Urothelium cell line (cell line): ENCODE measurements at regions not wholly inside any gene's neighbourhood (a gene's known extent, or its start where the extent isn't known, plus 50 kb on each side); places are given as distances from the start of the nearest gene placed in this dataset.

Source experiments
- DNase-seq: peaks from one replicate; pipeline ENCODE4 v3.0.0; 2011; ENCODE audit warnings: low spot score, mixed read lengths
- FAIRE-seq: peaks from 2 replicates; lab custom pipeline; 2011; peaks lifted over from hg19 to GRCh38; lab: Jason Lieb, UNC

DNA sequence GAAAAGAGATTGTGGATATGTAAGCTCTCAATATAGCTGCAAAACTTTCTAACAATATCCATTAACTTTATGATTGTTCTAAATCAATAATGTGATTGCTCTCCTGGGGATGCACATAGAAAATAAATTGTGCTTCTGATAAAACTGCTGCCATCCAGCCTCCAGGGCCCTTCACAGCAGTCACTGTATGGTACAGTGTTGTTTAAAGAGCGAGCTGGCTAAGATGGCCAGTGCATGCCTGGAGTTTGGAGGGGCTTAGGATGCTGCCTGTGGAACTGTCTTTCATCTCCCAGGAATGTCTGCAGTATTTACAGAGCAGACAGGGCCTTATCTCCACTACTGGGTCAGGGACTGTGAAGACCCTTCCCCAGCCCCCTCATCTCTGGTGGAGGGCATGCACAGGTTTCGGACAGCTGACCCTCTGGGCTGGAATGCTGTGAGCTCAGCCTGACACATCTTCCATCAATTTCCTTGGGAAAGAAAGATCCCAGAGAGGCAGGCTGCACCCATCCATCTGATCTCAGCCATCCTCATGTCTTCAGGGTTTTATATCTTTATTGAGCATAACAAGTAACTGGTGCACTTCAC is 137.0 kb downstream of the PLPP3 start:
- no peak for DNase-seq
- no peak for FAIRE-seq

DNA sequence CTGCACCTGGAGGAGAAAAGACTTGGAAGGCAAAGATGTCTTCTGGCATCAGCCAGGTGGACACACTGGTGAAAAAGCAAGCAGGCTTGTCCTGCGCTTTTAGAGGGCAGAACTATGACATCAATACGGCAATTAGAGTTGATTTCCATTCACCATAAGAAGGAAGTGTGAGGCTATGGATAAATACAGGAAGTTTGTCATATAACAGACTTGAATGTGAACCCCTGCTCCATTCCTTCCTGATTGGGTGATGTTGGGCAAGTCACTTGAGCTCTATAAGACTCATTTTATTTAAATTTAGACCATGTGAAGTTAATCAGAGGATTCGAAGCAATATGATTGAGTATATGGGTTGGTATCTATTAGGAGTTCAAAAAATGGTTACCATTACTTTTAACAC is 137.8 kb downstream of the PLPP3 start:
- DNase-seq (no peak), FAIRE-seq (no peak)

DNA sequence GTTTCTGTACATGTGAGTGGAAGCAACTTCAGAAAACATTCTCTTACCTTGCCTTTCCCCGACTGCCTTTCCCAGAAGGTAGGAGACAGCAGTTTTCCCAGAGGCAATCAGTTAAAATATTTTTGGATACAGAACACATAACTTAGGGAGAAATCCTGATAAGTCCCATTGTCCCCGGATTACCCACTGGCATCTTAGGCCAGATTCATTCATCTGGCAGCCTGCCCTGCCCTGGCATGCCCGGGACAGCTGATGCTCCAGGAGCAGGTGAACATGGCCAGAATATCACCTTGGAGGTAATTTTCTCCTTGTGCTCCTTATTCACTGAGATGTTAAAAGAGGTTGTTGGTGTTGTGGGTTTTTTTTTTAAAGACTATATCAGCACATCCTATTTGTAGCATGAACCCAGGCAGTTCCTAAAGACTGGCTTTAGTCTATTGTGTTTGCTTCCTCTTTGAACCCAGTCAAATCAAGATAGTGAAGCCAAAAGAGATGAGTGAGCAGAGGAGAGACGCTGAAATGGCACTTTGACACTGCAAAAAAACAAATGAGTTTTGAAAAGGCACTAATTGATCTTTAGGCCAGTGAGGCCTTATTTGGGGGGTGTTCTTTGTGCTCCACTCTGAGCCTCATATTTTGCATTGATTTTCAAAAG is 139.6 kb downstream of the PLPP3 start:
- no peak for DNase-seq
- no peak for FAIRE-seq

DNA sequence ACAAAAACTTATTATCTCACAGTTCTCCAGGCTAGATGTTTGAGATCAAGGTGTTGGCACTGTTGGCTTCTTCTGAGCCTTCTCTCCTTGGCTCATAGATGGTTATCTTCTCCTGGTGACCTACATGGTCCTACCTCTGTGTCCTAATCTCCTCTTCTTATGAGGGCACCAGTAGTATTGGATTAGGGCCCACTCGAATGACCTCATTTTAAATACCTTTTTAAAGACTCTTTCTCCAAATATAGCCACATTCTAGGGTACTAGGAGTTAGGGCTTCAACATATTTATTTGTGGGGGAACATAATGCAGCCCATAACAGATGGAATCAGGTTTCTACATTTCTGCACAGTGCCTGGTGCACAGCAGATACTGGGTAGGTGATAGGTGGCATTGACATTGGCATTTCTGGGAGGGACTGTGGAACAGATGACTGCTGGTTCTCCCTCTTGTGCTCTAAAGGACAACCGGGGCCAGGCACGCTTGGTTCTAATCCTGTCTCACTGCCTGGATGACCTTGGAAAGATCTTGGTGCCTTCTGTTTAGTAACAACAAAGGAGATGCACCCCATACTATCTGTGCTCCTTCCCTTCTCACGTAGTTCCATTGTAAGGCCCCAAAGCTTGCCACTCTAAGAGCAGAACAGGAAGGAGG is 140.3 kb downstream of the PLPP3 start:
- FAIRE-seq (no peak), DNase-seq (no peak)

DNA sequence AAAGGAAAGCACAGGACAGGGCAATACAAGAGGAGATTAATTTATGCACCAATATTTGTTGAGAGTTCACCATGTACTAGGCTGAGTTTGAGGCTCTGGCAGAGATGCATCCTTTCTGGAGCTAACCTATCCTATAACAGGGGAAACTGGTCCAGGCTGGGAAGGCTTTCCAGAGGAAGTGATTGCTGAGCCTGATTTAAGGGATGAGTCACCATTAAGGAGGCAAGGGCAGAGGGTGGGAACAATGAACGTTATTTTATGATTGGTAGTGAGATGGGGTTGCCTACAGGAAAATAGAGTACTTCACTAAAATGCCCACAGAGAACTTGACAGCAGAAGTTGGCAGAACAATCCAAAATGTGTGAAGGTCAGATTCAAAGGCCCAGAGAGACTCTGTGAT is 141.4 kb downstream of the PLPP3 start:
- FAIRE-seq = no peak

DNA sequence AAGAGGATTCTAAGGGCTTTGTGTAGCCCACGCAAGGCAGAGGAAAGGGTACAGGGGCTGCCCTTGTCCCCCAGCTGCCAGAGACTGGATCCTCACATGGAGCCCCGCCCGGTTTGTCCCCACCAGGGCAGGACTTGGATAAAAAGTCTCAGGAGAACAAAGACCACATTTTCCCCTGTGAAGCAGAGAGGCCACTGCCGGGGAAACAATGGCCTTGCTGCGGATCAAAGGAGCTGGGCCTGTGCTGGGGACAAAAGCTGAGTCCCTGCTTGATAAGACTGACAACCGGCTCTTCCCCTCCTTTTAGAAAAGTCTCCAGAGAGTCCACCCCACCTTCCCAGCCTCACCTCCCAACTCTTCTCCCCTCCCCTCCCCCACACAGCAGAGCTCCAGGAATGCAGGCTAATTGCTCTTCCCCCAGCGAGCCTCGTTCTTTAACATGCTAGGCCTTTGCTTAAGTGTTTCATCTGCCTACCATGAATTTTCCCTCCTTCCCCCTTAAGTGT is 142.4 kb downstream of the PLPP3 start:
- no peak for FAIRE-seq
- DNase-seq = no peak

More for the DNA sequence above, 141.4 kb downstream of the PLPP3 start:
- DNase-seq = peak; percentile 27

DNA sequence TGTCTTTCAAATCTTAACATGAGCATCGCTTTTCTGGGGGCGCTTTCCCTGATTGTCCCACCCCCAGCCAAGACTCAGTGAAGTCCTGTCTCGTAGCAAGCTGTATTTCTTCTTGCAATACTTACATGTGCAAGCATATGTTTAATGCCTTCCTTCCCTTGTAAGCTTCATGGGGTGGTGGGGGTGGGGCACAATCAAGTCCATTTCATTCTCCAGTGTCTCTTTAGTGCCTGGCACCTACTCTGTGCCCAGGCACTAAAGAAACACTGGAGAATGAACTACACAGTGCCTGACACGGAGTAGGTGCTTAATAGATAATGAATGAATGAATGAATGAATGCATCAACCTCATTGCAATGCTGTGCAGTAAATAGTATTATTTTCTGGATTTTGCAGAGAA is 143.1 kb downstream of the PLPP3 start:
- FAIRE-seq (no peak), DNase-seq (no peak)

DNA sequence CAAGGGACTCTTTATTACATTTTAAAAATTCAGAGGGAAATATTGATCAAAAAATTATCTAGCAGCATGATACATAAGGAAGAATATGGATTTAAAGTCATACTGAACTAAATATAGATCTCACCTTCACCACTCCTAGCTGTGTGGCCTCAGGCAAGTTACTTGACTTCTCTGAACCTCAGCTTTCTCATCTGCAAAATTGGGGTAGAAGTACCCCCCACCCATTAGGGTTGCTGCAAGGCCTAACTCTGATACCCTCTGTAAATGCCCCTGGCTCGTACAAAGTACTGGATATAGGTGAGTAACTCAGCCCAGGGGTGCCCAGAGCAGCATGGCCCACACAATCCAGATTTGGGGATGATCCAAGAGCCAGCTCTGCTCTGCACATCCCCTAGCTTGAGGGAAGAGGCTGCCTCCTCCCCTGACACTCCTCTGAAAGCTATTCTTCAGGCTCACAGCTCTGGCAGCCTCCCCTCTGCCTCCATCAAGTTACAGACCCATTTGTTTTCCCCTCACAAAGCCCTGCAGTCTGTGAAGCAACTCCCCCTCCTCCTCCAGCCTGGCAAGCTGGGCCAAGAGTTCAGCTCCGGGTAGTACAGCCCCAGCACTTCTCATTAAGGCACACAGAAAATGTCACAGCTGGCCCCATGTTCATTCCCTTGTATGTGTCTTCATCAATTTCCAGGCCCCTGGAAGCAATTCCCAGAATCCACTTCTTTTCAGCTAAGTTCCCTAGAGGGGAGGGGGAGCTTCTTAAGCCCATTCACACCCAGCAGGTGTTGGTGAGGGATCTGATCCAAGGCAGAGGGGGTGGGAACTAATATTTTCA is 143.7 kb downstream of the PLPP3 start:
- FAIRE-seq (no peak), DNase-seq (no peak)

DNA sequence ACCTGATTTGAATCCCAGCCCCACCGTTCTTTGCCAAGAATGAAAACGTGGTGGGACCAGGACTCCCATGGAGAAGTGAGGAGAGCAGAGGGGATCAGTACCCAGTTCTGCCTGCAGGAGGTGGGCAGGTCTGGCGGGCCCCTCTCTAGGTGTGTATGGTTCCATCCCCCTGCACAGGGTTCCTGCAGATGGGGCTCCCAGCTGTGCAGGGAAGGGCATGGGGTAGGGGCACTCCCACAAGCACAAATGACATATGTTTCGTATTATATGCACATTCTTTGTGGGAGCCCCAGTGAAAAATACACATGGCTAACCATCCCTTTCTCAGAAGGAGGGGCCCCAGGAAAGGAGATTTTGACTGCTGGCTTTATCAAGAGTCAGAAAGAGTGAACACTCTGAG is 144.6 kb downstream of the PLPP3 start:
- no peak for DNase-seq
- no peak for FAIRE-seq

DNA sequence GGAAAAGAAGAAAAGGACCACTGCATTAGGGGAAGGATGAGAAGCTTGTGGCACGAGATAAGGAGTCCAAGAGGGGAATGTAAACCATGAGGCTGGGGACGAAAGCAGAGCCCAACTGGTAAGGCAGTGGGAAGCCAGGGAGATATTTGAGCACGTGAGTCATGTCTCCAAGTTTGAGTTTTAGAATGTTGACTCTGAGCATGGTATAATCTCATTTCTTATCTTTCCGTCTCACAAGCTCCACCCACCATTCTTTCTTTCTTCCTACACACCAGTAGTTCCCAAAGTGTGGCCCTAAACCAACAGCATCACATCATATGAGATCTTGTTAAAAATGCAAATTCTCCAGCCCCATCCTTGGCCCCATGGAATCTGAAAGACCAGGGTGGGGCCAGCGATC is 145.3 kb downstream of the PLPP3 start:
- FAIRE-seq = no peak
- DNase-seq = no peak

DNA sequence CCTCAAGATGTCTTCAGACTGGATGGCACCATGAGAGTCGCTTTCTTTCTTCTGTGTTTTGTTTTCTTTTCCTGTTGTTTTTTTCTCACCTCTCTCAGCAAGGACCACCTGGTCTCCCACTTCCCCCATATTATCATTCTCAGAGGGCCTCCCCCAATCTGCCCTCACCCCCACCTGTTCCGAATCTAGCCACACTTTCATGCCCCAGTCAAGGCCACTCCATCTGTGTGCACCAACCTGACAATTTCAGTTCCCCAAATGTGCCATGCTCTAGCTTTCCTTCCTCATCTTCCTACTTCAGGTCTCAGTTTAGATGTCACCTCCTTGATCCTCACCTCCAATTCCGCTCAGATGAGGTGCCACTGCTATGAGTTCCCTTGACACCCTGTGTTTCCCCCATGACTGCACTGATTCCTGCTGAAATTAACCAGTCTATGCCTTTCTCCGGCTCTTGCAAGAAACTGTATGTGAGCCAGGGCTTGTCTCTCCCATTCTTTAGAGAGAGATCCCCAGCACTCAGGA is 146.2 kb downstream of the PLPP3 start:
- no peak for DNase-seq
- FAIRE-seq = no peak

DNA sequence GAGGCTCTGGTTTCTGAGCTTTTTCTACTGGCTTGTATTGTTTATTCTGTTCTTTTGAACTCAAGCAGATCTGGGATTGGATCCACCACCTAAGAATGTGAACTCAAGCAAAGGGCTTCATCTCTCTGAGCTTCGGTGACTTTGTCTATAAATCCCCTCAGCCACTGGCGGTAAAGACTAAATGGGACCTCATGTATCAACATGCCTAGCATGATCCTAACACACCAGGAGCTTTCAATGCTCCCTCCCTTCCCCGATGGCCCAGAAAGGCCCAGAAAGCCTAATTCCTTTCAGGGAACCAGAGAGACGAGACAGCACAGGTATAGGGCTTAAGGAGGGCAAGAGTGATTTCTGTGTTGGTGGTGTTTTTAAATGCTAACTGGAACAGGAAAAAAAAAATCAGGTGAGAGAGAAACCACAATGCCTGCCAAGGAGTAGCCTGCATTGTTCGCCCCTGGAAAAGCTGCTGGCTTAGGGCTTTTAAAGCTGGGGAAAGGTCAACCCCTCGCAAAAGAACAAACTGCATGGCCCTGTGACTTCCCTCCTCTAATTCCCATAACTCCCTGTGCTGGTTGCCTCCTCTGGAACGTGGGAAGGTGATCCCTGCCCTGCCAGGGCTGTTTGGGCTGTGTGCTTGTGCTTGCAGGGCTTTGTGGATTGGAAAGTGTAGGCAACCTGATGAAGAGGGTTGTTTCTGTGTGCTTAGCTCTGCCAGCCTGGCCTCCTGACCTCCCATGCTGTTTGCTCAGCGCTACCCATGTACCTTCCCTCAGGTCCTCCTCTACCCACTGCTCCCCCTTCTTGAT is 147.0 kb downstream of the PLPP3 start:
- DNase-seq = no peak

DNA sequence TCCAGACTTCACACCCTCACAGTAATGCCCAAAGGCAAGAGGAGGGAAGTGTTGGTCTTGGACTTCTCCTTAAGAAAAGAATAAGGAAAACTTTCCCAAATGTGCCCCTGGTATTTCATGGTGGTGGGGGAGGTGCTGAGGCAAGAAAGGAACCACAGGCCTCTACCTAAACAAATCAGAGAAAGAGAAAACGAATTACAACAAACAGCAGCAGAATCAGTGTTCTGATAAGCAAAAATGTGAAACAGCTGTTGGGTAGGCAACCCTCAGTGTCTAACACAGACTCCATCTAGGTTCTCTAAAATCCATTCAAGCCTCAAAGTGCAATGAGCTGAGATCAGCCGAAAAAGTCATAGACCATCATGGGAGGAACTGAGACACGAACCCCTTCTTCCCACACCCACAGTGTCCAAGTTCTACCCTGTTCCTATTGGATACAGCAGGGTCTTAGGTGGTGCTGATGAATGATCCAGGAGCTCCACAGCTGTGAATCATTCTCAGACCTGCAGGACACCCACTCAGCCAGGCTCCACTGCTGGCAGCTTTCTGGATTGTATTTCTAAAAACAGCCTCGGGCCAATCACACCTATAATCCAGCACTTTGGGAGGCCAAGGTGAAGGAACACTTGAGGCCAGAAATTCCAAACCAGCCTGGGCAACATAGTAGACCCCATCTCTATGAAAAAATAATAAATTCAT is 149.1 kb downstream of the PLPP3 start:
- no peak for FAIRE-seq
- no peak for DNase-seq

More for the DNA sequence above, 147.0 kb downstream of the PLPP3 start:
- no peak for FAIRE-seq

DNA sequence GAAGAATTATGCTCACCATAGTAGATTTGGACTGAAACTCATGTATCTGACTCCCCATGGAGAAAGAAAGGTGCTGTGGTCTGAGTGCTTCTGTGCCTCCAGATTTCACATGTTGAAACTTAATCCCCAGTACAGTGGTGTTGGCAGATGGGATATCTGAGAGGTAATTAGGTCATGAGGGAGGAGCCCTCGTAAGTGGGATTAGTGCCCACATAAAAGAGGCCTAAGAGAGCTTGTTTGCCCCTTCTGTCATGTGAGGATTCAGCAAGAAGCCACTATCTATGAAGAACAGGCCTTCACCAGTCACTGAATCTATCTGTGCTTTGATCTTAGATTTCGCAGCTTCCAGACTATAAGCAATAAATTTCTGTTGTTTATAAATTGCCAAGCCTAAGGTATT is 150.1 kb downstream of the PLPP3 start:
- FAIRE-seq (no peak), DNase-seq (no peak)

DNA sequence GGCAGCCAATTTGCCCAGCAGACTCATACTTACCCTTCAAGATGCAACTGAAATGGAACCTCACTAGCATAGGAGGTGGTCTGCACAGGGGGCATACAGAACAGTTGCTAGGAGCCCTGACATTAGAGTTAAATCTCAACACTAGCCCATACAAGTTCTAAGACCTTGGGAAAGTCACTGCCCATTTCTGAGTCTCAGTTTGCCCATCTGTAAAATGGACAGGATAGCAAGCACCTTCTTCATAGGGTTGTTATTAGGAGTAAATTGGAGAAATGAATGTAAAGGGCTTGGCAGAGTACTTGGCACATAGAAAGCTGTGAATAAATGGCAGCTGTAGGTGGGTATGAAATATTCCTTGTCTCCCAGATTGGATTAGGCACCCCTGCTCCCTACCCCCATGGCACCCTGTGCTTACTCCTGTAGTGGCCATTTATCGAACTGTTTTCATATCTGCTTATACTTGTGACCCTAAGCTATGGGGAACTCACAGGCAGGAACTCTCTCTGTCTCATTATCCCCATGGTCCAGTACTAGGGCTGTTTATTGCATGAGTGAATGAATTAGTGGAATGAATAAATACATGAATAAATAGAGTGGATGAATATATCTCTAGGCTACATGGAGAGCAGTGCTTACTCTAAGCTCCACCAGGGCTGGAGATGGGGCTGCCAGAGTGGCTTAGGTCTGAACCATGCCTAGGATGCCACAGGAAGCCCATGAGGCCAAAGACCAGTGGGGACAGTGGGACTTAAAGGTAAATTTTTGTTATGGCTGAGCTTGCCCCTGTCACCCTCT is 152.6 kb downstream of the PLPP3 start:
- FAIRE-seq = no peak
- no peak for DNase-seq

DNA sequence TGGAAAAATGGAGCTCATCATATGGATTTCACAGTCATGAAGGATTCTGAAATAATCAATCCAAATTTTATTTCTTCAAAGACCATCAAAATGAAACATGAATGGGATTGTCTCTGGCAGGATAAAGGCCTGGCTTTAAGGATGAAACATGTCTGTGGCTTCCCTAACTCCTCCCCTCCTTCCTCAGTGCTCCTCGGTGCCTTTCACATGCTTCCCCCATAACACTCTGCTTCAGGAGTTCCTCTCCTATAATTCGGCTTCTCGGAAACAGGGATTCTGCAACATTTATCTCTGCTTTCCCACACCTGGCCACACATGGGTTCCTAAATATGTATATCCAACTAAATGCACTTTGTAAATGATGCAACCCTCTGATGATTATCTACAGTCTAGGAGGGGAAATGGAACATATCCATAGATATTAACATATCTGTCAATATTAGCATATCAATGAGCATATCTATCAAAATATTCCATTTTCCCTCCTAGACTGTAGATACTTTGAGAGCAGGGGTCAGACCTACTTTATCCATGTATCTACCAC is 153.8 kb downstream of the PLPP3 start:
- DNase-seq (no peak), FAIRE-seq (no peak)

DNA sequence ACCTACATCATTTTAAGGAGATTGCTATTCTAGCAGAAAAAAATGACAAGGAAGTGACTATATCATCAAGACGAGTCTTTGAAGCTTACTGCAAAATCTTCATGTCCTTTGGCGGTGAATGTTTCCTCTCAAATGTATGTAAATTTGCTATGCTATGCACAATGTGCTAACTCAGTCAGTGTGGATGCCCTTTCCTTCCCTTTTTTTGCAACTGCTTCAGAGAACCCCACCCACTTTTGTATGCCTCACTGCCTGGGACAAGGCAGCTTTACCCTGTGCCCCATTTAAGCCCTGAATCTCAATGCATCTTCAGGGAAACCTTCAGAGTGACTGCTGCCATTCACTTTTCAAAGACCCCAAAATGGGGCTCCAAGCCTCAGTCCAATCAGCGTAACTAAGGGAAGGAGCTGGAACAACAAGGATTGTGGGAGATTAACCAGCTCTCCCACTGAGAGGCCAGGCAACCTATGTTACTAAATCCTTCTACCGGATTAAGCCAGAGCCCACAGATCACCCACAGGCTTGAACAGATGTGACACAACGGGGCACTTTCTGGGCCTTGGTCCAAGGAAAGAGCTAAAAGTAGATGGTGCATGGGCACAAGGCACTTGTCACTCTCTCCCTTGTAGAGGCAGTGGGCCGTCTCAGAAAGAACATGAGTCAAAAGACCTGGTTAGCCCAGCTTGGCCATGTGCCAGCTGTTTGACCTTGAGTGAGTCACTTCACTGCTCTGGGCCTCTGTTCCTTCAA is 154.4 kb downstream of the PLPP3 start:
- DNase-seq = peak; percentile 82
- FAIRE-seq = no peak

DNA sequence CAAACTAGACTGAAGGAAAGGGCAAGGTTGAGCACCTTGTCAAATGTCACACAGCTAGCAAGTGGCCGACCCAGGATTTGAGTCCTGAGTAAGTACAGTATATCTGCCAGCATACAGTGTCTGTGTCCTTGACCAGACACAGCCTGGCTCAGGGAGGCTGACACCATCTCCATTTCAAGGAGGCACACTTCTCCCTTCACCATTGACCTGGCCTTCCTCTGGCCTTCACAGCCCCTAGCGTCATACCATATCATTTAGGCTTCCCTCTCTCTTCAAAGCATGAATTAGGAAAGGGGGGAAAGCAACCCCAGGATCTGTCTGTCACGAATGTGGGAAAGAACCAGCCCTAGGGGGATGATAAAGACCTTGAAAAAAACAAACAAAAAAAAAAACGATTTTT is 155.6 kb downstream of the PLPP3 start:
- DNase-seq (no peak), FAIRE-seq (peak; percentile 82)
